HG03095 (cell line): ENCODE measurements at regions not wholly inside any gene's neighbourhood (a gene's known extent, or its start where the extent isn't known, plus 50 kb on each side); places are given as distances from the start of the nearest gene placed in this dataset.

ENCODE experiments used
- ATAC-seq: cut with Tn5 transposase; IDR thresholded peaks from one replicate; pipeline ENCODE4 v1.9.1; 2021; ENCODE audit warnings: moderate library complexity; ENCODE audit not compliant: unreplicated experiment

DNA sequence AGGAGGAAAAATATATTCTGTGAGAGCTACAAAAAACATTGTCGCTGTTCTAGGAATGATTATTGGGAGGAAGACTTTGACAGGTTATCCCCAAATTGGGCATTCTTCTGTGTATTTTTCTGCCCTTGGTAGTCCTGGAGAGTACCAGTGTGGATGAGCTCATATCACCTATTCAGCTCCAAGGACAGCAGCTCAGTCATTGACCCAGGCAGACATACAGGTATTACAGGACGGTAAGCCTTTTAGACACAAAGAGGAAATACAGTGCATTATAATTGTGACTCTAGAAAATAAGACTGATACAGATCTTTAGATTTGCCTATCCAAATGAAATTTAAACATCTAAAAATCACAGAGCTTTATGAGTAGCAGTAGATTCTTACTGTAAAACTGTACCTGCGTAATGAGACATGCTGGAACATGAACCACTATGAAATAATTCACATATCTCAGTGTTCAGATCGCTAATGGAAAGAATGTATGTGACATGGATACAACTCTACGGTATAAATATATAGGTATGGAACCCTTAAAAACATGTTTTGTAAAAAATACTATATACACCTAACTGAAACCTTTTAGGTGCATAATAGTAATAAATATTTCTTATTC, 56.0 kb downstream of the PLK2 start:
- ATAC-seq: no peak

DNA sequence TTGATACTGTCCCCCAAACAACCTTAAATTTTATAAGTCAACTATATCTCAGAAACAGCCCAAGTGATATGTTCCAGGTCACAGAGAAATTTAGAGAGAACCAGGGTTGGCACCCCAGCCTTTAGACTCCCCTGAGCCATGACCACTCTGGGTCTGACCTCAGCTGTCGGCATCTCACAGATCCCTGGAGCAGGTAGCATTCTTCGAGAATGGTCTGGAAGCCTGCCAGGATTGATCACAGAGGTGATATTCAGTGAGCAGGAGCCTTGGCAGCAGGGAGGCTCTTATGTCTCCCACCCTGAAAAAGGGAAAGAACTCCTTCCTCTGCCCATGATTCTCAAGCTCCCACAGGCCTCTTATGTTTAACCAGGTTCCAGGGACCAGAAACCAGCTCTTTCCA, 58.2 kb downstream of the PLK2 start:
- ATAC-seq: no peak

DNA sequence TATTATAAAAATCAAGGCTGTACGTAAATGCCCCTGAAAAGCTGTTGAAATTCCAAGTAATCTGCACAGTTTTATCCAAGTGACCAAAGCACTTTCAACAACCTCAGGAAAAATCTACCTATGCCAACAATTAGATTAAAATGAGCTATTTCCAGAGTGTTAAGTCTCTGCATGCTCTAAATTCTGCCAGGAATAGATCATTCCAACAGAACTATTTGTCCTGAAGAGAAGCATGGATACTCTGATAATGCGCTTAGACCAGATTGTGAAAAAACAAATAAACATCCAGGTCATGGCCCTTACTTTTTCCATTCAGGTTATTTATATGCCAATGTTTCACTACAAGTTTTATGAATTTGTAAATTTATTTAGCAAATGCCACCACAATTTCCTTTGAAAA, 59.1 kb downstream of the PLK2 start:
- ATAC-seq: no peak

DNA sequence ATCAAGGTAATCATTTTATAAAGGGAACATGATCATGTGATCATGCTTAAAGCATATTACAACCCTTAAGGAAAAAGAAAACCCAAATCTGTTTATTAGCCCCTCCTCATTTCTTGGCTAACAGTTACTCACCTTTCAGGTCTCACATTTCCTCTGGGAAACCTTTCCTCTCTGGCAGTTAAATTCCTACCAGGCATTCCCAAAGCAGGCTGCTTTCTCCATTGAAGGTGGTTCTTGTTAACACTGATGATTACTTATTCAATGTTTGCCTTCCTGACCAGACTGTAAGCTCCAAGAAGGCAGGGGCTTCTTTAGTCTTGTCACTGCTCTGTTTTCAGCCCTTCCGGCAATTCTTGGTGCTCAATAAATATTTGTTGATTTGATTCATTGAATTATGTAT, 59.9 kb downstream of the PLK2 start:
- ATAC-seq: no peak

DNA sequence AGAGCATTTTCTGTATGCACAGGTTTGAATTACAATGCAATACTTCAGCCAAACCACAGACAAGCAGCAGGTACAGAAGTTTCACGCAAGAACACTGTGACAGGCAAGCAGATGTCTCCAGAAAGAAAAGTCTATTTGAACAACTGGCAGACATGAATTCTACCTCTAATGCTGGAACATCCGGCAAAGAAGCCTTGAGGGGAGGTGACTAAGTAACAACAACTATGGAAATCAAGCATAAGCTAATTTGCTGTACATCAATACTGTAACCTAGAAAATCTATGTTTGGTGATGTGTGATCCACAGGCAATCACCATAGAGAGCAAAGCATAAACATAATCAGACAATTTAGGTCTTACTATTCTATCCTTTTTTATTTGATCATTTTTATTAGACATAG, 65.5 kb downstream of the PLK2 start:
- ATAC-seq: no peak

DNA sequence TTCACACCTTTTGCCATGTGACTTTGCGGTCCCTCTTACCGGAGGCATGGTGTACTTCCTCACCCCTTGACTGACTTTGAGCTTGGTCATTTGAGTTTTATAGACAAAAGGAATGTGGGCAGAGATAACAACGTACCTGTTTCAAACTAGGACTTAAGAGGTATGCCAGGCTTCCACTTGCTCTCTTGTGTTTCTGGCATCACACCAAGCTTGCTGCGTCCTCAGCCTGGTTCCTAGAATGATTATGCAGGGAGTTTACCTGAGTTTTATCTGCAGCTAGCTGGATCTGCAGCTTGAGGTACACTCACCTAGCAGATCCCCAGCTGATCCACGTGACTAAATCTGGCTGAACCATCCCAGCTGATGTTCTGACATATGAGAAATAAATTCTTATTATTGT, 66.2 kb downstream of the PLK2 start:
- ATAC-seq: no peak

DNA sequence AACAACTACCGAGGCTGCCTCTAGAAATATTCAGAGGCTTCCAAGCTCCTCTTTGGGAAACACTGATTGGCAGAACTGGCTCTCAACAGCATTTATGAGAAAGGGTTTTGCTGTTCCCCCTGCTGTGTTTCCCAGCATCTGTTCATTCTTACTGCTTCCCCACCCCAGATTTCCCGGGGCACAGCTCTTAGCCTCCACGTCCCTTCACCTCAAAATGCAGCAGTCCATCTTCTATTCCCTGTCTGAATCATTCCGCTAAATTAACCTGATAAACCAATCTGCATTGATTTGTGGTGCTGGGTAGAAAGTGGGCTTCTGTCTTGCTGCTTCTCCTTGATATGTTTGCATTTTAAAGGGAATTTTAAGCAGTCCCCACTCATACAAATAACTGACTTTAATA, 67.4 kb downstream of the PLK2 start:
- no peak for ATAC-seq

DNA sequence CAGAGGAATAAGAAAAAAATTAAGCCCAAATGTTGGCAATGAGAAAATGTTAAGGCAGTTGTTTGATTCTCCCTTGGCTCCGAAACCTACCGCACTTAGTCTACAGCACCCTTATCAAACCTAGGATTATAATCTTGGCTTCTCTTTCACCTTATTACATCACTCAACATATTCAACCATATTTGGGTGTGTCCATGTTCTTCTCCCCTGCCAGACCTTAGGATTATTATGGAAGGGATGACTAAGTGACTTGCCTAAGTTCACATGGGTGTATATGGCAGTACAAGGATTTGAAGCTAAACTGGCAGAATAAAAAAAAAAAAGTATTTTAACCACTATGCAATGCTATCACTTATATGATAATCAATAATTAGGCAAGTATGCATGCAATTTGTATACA, 76.4 kb downstream of the PLK2 start:
- no peak for ATAC-seq

DNA sequence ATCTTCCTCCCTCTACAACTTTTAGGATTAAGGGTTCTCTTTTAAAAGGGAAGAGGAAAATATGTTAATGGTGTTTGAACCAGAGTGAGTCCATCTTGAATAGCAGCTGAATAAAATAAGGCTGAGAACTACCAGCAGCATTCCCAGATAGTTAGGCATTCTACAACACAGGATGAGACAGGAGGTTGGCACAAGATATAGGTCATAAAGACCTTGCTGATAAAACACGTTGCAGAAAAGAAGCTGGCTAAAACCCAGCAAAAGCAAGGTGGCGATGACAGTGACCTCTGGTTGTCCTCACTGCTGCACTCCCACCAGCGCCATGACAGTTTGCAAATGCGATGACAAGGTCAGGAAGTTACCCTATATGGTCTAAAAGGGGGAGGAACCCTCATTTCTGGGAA, 77.8 kb downstream of the PLK2 start:
- ATAC-seq: no peak

DNA sequence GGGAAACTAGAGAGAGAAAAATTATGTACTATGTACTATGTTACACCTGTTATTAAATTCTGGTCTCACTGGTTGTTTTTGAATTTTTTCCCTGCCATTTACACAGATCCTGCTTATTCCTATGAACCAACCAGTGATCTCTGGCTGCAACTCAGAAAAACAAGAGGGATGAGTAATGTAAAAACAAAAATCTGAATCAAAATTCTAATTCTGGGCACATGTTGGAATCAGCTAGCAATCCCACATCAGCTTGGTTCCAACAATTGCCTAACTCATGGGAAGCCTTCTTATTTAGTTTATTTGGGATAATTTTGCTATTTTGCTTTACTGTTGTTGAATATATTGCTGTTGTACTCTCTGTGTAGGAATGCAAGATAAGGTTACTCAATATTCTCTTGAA, 78.3 kb downstream of the PLK2 start:
- no peak for ATAC-seq

DNA sequence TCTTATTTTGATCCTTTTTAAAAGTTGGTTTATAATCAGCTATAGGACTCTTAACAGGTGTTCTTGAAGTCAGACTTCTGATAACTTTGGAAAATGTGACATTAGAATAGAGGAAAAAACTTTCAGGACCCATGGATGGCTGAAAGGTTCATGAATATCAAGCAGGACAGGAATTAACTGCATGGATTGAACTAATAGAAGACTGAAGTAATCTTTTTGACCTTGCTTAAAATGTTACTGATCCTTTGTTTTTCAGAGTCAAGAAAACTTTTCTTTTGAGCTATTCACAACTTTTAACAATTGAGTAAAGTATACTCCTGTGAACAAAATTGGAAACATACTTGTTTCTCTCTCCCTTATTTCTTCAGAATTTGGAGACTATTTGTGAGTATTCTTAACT, 79.2 kb downstream of the PLK2 start:
- ATAC-seq: no peak

DNA sequence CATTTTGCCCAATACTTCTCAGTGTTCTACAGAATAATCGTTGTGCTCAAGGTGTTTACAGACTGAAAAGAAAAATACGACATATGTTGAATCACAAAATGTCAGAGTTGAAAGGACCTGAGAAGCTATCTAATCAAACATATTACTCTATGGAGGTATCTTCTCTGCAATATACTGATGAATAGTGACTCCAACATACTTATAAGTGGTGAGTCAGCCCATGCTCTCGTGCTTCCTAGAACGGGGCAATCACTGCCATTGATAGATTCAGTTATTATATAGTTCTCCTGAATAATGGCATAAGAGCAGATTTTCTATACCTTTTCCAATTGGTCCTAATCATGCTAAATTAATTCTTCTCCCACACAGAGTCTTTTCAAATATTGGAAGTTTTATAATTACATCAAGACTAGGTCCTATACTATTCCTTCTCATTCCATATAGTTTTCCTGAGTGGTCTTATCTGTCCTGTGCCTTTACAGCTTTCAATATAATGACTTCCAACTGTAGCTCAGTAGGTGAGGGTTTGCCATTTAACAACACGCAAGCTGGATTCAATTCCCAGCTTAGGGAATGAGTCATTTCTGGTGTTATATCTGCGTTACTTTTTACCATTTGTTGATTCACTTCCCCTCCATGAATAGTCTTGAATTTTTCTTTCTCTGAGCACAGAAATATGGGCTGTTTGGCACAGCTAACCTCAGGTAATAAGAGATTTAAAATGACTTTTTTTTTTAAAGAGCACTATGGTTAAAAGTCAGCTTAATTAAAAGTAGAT, 81.1 kb downstream of the PLK2 start:
- ATAC-seq: no peak

DNA sequence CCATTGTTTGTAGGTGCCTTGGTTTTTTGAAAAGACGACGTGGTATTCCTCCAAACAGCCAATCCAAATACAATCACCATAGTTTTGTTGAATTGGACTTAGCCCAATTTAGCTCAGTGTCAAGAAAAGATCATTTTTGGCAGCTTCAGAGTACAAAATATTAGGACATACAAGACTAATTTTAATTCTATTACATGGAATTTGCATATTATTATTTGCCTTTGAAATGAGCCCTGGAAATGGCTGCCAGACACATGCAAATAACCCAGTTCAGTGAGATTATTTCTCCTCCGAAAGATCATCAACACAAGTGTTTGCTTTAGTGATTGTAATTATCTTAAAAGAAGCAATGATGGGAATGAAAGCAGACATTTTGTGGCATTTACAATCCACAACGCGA, 89.3 kb downstream of the PLK2 start:
- ATAC-seq: no peak

DNA sequence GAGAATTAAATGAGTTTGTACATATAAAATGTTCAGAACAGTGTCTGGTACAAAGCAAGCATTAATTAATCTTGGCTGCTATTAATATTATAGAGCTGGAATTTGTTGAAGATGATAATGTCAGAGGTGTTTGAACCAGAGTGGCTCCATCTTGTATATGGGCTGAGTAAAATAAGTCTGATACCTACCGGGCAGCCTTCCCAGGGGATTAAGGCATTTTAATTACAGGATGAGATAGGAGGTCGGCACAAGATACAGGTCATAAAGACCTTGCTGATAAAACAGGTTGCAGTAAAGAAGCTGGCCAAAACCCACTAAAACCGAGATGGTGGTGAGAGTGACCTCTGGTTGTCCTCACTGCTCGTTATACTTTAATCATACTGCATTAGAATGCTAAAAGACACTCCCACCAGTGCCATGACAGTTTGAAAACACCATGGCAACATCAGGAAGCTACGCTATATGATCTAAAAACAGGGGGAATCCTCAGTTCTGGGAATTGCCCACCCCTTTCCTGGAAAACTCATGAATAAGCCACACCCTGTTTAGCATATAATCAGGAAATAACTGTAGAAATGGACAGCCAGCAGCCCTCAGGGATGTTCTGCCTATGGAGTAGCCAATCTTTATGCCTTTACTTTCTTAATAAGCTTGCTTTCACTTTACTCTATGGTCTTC, 90.2 kb downstream of the PLK2 start:
- ATAC-seq: no peak

DNA sequence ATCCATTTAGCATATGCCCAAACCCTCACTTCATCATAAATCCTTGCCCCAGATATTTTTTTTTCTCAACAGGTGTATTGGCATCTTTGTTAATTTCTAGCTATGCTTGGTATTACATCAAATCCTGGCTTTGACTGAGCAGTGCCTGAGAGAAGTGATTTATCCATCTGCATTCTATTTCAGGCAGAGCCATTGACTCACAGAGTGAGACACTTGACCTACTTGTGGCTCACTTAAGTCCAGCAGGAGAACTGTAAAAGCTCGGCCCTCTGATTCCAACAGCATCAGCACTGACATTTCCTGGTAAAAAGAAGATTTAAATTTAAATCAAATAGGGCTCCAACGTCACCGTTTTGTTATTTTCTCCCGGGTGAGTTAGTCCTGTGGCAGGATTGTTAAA, 93.4 kb downstream of the PLK2 start:
- ATAC-seq: no peak

DNA sequence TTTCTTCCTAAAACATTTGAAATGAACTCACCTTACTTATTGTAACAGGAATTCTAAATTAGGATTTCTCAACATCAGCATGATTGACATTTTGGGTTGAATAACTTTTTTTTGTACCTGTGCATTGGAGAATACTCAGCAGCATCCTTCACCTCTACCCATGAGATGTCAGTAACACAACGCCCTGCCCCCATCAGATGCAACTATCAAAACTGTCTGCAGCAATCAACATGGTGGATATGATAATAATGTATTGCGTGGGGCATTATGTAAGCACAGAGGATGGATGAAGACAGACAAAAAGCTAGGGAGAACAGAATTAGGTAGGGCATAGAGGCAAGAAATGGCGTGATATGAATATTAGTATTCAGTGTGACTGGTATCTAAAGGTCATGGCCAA, 94.1 kb downstream of the PLK2 start:
- no peak for ATAC-seq

DNA sequence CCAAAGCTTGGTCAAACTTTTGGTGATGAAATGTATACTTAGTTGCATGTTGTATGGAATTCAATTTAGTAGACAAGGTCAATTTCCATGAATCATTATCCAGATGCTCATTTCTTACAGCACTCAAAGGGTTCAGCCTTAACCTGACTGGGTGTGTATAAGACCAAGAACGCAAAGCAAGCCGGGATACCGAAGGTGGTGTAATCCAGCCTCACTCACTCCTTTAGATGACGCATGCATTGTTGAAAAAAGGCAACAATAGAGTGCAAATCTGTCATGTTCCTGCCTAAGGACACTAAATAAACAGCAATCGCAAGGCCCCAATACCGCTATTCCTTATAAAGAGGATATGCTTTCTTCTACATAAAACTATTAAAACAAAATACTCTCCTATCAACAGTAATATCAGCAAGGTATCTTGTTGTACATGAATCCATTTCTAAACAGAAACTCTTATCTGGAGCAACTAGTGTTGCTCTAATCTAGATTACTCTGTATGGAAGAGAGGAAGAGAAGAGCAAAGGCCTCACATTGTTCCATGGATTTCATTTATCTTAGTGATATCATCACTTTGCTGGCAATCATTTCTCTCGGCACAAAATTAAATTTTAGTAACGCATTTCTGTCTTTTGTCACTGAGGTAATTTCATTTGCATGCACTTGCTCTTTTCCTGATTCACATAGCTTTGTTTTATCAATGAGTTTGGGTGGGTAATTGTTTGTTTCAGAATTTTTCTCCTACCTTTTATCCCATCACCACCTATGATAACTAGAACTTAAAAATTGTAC, 96.2 kb downstream of the PLK2 start:
- ATAC-seq: no peak

DNA sequence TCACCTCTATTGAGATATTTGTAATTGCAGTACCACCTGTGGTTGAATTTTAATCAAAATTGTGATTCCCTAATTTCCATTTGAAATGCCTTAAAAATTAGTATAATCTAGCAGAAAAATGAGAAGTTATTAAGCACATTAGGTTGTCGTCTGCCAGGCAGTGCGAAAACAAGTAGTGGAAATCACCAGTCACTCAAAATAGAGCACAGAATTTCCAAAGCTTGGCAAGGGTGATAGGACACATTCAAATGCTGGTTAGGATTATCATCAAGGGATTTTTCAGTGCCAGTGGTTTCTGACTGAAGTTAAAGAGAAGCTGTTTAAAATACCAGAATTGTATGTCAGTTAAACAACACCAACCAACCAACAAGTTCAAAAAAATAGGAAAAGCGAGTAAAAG, 97.8 kb downstream of the PLK2 start:
- ATAC-seq: no peak

DNA sequence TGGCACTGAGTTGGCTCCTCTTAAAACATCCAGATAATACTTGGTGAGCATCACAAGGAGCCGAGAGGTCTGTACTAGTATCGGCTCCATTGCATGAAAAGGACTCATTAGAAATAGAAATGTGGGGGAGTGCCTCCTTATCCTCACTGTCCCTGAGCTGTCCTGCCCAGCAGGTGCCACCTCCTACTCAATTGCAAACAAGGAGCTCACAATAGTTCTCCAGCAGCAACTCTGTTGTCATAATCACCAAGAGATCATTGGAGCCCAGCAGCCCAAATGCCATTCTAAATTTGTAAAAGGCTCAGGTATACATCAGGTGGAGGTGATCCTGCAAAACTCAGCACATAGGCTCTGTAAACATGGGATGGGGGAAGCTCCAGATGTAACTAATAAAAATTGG, 99.1 kb downstream of the PLK2 start:
- no peak for ATAC-seq

DNA sequence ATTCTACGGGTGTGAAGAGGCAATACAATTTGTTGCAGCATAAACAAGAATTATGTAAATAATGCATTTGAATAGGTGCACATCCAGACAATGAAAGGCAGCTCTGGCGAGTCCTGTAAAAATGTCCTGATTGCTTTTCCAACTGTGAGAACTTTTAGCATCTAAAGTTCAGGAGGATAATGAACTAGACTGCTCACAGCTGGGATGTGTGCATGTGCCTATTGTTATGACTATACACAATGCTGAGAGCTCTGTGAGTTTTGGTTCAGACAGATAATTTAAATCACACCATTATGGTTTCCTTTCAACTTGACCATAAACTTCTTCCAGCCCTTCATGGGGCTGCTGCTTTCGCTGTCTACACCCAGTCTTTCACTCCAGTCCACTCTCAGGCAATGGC, 99.9 kb downstream of the PLK2 start:
- no peak for ATAC-seq

DNA sequence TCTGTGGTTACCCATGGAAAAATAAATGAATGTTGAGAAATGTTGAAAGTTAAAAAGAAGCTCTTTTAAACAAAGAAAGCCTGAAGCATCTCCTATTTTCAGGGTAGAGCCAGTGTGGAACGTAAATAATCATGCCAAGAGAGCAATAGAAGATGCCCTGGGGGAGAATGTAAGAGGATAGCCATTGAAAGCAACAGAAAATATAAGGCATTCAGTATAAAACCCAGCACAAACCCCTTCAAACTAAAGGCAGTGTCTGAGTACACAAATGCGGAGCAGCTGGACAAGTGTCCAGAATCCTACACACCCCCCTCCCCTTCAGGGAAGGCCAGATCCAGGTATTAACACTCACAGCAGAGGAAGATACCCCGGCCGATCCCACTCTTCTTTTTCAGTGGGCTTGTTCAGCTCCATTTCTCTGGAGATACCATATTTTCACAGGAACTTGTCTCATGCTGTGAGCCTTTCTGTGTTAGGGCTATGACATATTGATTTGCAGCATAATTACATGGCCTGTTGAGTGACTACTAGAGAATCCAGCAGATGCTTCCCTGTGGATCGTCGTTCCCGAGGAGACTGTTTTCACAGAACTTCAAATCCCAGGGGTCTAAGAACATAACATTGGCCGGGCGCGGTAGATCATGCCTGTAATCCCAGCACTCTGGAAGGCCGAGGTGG, 101.2 kb downstream of the PLK2 start:
- no peak for ATAC-seq
